HEK293T (cell line): ENCODE measurements at regions not wholly inside any gene's neighbourhood (a gene's known extent, or its start where the extent isn't known, plus 50 kb on each side); places are given as distances from the start of the nearest gene placed in this dataset.

ENCODE experiments used
- CTCF ChIA-PET: fragments of 350-600 bp; formaldehyde crosslinking; extraction: SDS; loops from one replicate; lab custom pipeline; 2021; ENCODE audit warnings: antibody characterized with exemption, inconsistent platforms; lab: Yijun Ruan, JAX
- POLR2A ChIA-PET: fragments of 350-600 bp; formaldehyde crosslinking; extraction: SDS; loops from one replicate; lab custom pipeline; 2020; ENCODE audit warnings: antibody characterized with exemption, inconsistent platforms; lab: Yijun Ruan, JAX
- DNase-seq: peaks from one replicate; pipeline ENCODE4 v3.0.0; 2012; ENCODE audit warnings: mixed read lengths; ENCODE audit errors: extremely low spot score
- ARNT ChIP-seq: fragments of 450-650 bp; IDR thresholded peaks from 2 replicates; pipeline ENCODE4 v1.6.1; 2017; ENCODE audit warnings: mild to moderate bottlenecking
- BHLHE40 ChIP-seq: fragments of 450-650 bp; IDR thresholded peaks from 2 replicates; pipeline ENCODE4 v1.6.1; 2016; ENCODE audit warnings: mild to moderate bottlenecking, moderate library complexity, borderline replicate concordance
- CTBP1 ChIP-seq: fragments of 450-650 bp; IDR thresholded peaks from 2 replicates; pipeline ENCODE4 v1.6.1; 2016; ENCODE audit warnings: borderline replicate concordance
- ELF4 ChIP-seq: fragments of 450-650 bp; IDR thresholded peaks from 2 replicates; pipeline ENCODE4 v1.6.1; 2017; ENCODE audit warnings: antibody characterized with exemption
- FOXA1 ChIP-seq: fragments of 450-650 bp; IDR thresholded peaks from 2 replicates; pipeline ENCODE4 v1.6.1; 2016; ENCODE audit warnings: mild to moderate bottlenecking
- FOXK2 ChIP-seq: fragments of 450-650 bp; IDR thresholded peaks from 2 replicates; pipeline ENCODE4 v1.6.1; 2016; ENCODE audit warnings: mild to moderate bottlenecking
- FOXM1 ChIP-seq: fragments of 450-650 bp; IDR thresholded peaks from 2 replicates; pipeline ENCODE4 v1.6.1; 2017; ENCODE audit warnings: mild to moderate bottlenecking, borderline replicate concordance
- HDGF ChIP-seq: fragments of 450-650 bp; IDR thresholded peaks from 2 replicates; pipeline ENCODE4 v1.6.1; 2017; ENCODE audit warnings: antibody characterized with exemption, borderline replicate concordance
- L3MBTL2 ChIP-seq: fragments of 450-650 bp; conservative IDR thresholded peaks from 2 replicates; pipeline ENCODE4 v1.6.1; 2016; ENCODE audit warnings: mild to moderate bottlenecking
- LEF1 ChIP-seq: fragments of 450-650 bp; IDR thresholded peaks from 2 replicates; pipeline ENCODE4 v1.6.1; 2017; ENCODE audit warnings: mild to moderate bottlenecking, borderline replicate concordance
- NFRKB ChIP-seq: fragments of 450-650 bp; IDR thresholded peaks from 2 replicates; pipeline ENCODE4 v1.6.1; 2016; ENCODE audit warnings: mild to moderate bottlenecking, moderate library complexity
- SP1 ChIP-seq: fragments of 450-650 bp; IDR thresholded peaks from 2 replicates; pipeline ENCODE4 v1.6.1; 2017
- SUZ12 ChIP-seq: fragments of 450-650 bp; IDR thresholded peaks from 2 replicates; pipeline ENCODE4 v1.6.1; 2016; ENCODE audit warnings: mild to moderate bottlenecking
- TARDBP ChIP-seq: fragments of 450-650 bp; IDR thresholded peaks from 2 replicates; pipeline ENCODE4 v1.6.1; 2016
- ZNF384 ChIP-seq: fragments of 450-650 bp; IDR thresholded peaks from 2 replicates; pipeline ENCODE4 v1.6.1; 2016
- TF ChIP-seq, protein P1 (sequence below): fragments of 450-650 bp; IDR thresholded peaks from 2 replicates; pipeline ENCODE4 v1.6.1; 2016

DNA sequence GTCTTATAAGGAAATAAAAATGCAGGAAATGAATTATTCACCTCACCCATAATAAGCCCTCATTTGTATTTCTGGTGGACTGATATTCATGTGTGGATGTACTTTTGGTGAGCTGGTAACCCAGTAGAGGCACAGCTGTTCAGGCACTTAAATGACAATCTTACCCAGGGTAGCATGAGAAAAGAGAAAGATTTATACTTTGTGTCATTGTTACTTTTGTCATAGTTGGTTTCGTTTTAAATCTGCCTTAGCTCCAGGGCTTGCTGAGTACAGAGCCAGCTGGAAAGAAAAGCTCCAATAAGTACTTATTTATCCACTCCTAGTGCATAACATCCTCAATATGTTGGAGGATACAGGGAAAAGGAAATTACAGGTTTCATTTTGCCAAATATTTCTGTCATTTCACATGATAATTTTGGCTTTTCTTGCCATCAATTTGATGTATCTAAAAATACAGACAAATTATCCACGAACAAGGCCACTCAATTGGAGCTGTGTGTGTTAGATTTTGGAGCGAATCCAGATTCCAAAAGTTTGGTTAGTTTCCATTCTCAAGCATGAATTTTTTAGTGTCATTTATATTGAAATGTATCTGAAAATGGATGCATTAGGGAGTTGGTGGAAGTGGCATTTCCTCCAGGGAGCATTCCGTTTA is 1276.1 kb upstream of the FAM98A start:
- POLR2A ChIA-PET, result no interaction called here
- TF ChIP-seq, protein P1, sequence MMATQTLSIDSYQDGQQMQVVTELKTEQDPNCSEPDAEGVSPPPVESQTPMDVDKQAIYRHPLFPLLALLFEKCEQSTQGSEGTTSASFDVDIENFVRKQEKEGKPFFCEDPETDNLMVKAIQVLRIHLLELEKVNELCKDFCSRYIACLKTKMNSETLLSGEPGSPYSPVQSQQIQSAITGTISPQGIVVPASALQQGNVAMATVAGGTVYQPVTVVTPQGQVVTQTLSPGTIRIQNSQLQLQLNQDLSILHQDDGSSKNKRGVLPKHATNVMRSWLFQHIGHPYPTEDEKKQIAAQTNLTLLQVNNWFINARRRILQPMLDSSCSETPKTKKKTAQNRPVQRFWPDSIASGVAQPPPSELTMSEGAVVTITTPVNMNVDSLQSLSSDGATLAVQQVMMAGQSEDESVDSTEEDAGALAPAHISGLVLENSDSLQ, result no peak
- no peak for TF ChIP-seq HDGF
- no peak for TF ChIP-seq SUZ12
- no peak for TF ChIP-seq FOXM1
- no peak for TF ChIP-seq ZNF384
- no peak for TF ChIP-seq L3MBTL2
- no peak for TF ChIP-seq NFRKB
- no peak for TF ChIP-seq LEF1
- TF ChIP-seq TARDBP, result no peak
- TF ChIP-seq ARNT, result no peak
- CTCF ChIA-PET, result no interaction called here
- no peak for DNase-seq

DNA sequence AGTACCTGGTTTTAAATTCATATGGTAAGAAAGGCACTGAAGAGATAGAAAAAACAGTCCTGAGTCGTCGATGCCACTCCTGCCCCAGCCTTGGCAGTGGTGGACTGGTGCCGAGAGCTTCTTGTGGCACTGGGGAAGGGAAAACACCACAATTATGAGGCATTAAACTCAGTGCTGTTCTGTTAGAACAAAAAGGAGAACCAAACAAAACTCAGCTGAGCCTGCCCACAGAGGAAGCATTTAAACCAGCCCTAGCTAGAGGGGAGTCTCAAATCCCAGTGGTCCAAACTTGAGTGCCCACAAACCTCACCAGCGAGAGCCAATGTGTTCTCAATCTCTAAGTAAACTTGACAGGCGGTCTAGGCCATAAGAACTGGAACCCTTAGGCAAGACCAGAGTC is 1254.5 kb upstream of the FAM98A start:
- ChIA-PET CTCF (no interaction called here), POLR2A (no interaction called here)
- DNase-seq, result no peak
- TF ChIP-seq FOXA1, result no peak
- no peak for TF ChIP-seq SP1
- no peak for TF ChIP-seq LEF1
- TF ChIP-seq FOXM1, result no peak
- no peak for TF ChIP-seq HDGF
- no peak for TF ChIP-seq TARDBP
- no peak for TF ChIP-seq ZNF384
- TF ChIP-seq FOXK2, result no peak
- TF ChIP-seq L3MBTL2, result no peak

DNA sequence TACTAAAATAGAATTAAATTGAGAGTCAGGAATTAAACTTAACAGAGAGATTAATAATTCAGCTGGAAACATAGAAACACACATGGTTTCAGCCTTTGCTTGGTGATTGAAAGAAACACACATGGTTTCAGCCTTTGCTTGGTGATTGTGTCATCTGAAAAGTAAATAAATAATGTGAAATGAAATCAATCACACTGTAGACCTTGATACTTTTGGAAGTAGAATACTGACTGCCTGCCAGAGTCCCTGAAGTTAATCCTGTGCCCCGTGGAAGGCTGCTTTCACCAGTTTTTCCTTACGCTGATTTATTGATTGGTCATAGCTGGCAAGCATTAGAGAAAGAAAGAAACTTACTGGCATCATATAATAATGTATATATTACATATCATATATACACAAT is 1252.7 kb upstream of the FAM98A start:
- POLR2A ChIA-PET, result no interaction called here
- CTCF ChIA-PET, result no interaction called here
- TF ChIP-seq FOXM1 (no peak), FOXA1 (no peak), CTBP1 (no peak), L3MBTL2 (no peak)
- no peak for DNase-seq

DNA sequence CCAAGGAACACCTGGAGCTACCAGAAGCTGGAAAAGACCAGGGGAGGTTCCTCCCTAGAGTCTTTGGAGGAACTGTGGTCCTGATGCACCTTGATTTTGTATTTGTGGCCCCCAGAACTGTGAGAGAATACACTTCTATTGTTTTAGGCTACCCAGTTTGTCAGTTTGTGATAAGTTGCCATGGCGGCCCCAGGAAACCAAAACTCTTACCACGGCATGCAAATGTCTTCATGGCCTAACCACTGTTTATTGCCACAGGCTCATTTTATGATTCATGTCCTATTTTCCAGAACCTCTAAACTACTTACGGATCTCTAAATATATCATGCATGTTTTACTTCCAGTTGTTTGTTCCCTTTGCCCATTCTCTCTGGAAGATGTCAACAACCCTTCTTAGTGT is 1250.7 kb upstream of the FAM98A start:
- ChIA-PET POLR2A (no interaction called here), CTCF (no interaction called here)
- no peak for TF ChIP-seq SUZ12
- TF ChIP-seq TARDBP, result no peak
- TF ChIP-seq ELF4, result no peak
- TF ChIP-seq BHLHE40, result no peak
- no peak for TF ChIP-seq SP1
- DNase-seq, result no peak

DNA sequence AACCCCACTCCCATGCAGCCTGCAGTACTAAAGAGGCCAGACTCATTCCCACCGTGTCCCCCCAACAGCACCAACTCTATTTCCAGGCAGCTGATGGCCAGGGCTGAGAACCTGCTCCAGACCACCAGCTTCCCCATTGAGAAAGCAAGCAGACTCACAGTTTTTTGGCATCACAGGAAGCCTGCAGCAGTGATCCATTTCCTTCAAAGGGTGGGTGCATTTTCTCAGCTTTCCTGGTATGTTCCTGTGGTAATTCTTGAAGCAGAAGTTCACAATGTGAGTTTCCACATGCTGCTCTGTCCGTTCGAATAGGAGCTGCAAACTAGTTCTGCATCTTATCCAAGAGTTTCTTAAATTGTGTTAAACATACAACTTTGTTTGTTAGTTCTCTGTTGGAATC is 1249.6 kb upstream of the FAM98A start:
- no peak for DNase-seq
- ChIA-PET POLR2A (no interaction called here), CTCF (no interaction called here)
- no peak for TF ChIP-seq SUZ12
- TF ChIP-seq ARNT, result no peak
- TF ChIP-seq HDGF, result no peak
- TF ChIP-seq ZNF384, result no peak
- TF ChIP-seq FOXM1, result no peak
- TF ChIP-seq ELF4, result no peak
- TF ChIP-seq FOXK2, result no peak
- TF ChIP-seq FOXA1, result no peak
- TF ChIP-seq, protein P1, result no peak
- TF ChIP-seq BHLHE40, result no peak
- TF ChIP-seq NFRKB, result no peak
- no peak for TF ChIP-seq L3MBTL2
- TF ChIP-seq TARDBP, result no peak
- no peak for TF ChIP-seq CTBP1
- no peak for TF ChIP-seq LEF1
- no peak for TF ChIP-seq SP1

DNA sequence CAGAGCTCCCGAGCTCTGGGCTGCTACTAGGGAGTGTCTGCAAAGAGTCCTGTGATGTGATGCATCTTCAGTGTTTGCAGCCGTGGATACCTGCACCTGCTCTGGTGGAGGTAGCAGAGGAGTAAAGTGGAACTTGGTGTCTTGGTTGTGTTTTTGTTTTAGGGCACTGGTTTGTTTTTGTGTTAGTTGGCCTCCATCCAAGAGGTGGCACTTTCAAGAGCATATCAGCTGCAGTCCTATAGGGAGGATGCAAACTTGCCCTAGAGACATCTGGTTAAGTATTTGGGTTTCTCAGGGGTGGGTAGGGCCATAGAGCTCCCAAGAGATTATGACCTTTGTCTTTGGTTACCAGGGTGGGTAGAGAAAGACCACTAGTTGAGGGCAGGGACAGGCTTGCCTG is 1249.0 kb upstream of the FAM98A start:
- ChIA-PET CTCF (no interaction called here), POLR2A (no interaction called here)
- DNase-seq, result no peak
- TF ChIP-seq TARDBP, result no peak
- TF ChIP-seq LEF1, result no peak
- no peak for TF ChIP-seq HDGF
- no peak for TF ChIP-seq ARNT
- TF ChIP-seq FOXM1, result no peak
- no peak for TF ChIP-seq SP1
- TF ChIP-seq SUZ12, result no peak
- TF ChIP-seq CTBP1, result no peak

DNA sequence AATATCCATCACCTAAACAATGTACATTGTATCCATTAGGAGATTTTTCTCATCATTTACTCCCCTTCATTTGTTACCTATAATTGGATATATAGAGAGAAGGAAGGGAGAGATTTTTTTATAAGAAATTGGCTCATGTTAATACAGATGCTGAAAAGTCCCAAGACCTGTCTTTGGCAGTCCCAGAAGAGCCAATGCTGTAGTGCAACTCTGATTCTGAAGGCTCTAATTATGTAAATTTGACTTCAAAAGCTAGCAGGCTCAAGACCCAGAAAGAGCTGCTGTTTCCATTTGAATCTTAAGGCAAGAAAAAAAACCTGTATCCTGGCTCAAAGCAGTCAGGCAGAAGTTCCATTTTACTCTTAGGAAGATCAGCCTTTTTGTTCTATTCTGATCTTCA is 1245.5 kb upstream of the FAM98A start:
- no peak for DNase-seq
- TF ChIP-seq HDGF, result no peak
- no peak for TF ChIP-seq SP1
- TF ChIP-seq FOXK2, result no peak
- TF ChIP-seq CTBP1, result no peak
- TF ChIP-seq ZNF384, result no peak
- TF ChIP-seq TARDBP, result no peak
- TF ChIP-seq LEF1, result no peak
- no peak for TF ChIP-seq FOXA1
- ChIA-PET POLR2A (no interaction called here), CTCF (no interaction called here)
